OCI-LY3 (cell line): ENCODE measurements at regions not wholly inside any gene's neighbourhood (a gene's known extent, or its start where the extent isn't known, plus 50 kb on each side); places are given as distances from the start of the nearest gene placed in this dataset.
"Not testable (repeated sequence)": the region's sequence is repeated elsewhere in the genome, so short reads cannot be mapped to it uniquely, and the experiment has no call there.

Experiments used
- H2AFZ ChIP-seq: fragments of 200-600, 300-600 bp; shearing (Covaris generic); 2 replicates; pipeline ENCODE4 v1.6.0; 2014; ENCODE audit warnings: antibody characterized with exemption, low read depth, low read length
- H3K27ac ChIP-seq: fragments of 200-600, 300-600 bp; sonication (generic); 2 replicates; pipeline ENCODE4 v1.5.1; 2014; ENCODE audit warnings: mild to moderate bottlenecking, low read length, moderate library complexity, mixed read lengths
- H3K27me3 ChIP-seq: fragments of 200-600, 300-600 bp; sonication (generic); 2 replicates; pipeline ENCODE4 v1.6.1; 2014; ENCODE audit warnings: low read depth, low read length, mixed read lengths
- H3K36me3 ChIP-seq: fragments of 200-600, 300-600 bp; sonication (generic); replicated peaks from 2 replicates; pipeline ENCODE3; 2014; ENCODE audit warnings: low read depth, low read length, mixed read lengths
- H3K4me1 ChIP-seq: fragments of 300-600, 200-600 bp; sonication (generic); 2 replicates; pipeline ENCODE4 v1.6.1; 2014; ENCODE audit warnings: low read length, mixed read lengths
- H3K4me2 ChIP-seq: fragments of 200-600, 300-600 bp; sonication (generic); 2 replicates; pipeline ENCODE4 v1.6.1; 2014; ENCODE audit warnings: low read length, mixed read lengths
- H3K4me3 ChIP-seq: fragments of 300-600, 200-600 bp; sonication (generic); 2 replicates; pipeline ENCODE4 v1.5.1; 2014; ENCODE audit warnings: antibody characterized with exemption, mild to moderate bottlenecking, low read length, moderate library complexity
- H3K79me2 ChIP-seq: fragments of 300-600, 200-600 bp; shearing (Covaris generic); 2 replicates; pipeline ENCODE4 v1.6.1; 2014; ENCODE audit warnings: mild to moderate bottlenecking, low read length, mixed read lengths
- H3K9ac ChIP-seq: fragments of 300-600, 200-600 bp; shearing (Covaris generic); 2 replicates; pipeline ENCODE4 v1.6.0; 2014; ENCODE audit warnings: mild to moderate bottlenecking, low read length, moderate library complexity
- H3K9me3 ChIP-seq: fragments of 200-600, 300-600 bp; shearing (Covaris generic); 2 replicates; pipeline ENCODE4 v1.6.1; 2014; ENCODE audit warnings: low read length, mixed read lengths; ENCODE audit not compliant: insufficient read depth
- H4K20me1 ChIP-seq: fragments of 200-600, 300-600 bp; sonication (generic); 2 replicates; pipeline ENCODE4 v1.6.1; 2016; ENCODE audit warnings: low read length, mixed read lengths; ENCODE audit not compliant: insufficient read depth
- CTCF ChIP-seq: fragments of 200-600, 300-600 bp; sonication (generic); IDR thresholded peaks from 2 replicates; pipeline ENCODE4 v1.5.1; 2014; ENCODE audit warnings: antibody characterized with exemption, low read length, low read depth
- EZH2phosphoT487 ChIP-seq: fragments of 200-600 bp; shearing (Covaris generic); IDR thresholded peaks from 2 replicates; pipeline ENCODE4 v1.6.1; 2018; ENCODE audit warnings: antibody characterized with exemption, mixed run types, low read depth

GRCh38 chr13:44147648-44148047, 226.0 kb upstream of the SERP2 start:
- no peak overlapping the region for H2AFZ ChIP-seq
- no peaks in the 10 kb centered on the region for H3K9me3 ChIP-seq
- H3K27ac ChIP-seq = no peak overlapping the region
- H3K4me1 ChIP-seq = peaks cover under 1% of the 10 kb centered on the region; the same call in 1 of the 2 replicates
- H3K79me2 ChIP-seq = no peaks in the 10 kb centered on the region
- peaks cover 43% of the 10 kb centered on the region for H3K27me3 ChIP-seq
- H3K9ac ChIP-seq = no peak overlapping the region
- H3K4me3 ChIP-seq = no peak overlapping the region
- H4K20me1 ChIP-seq = no peaks in the 10 kb centered on the region
- TF ChIP-seq CTCF (no peak), EZH2phosphoT487 (no peak)
- H3K4me2 ChIP-seq = no peak overlapping the region
- no peaks in the 10 kb centered on the region for H3K36me3 ChIP-seq

- H3K9ac ChIP-seq = no peak overlapping the region
- no peak for TF ChIP-seq CTCF
- no peak for TF ChIP-seq EZH2phosphoT487
- H3K4me2 ChIP-seq = no peak overlapping the region
- no peaks in the 10 kb centered on the region for H3K9me3 ChIP-seq
- no peaks in the 10 kb centered on the region for H3K79me2 ChIP-seq
- H3K27ac ChIP-seq = no peak overlapping the region
- H2AFZ ChIP-seq = no peak overlapping the region
- no peaks in the 10 kb centered on the region for H4K20me1 ChIP-seq
- peaks cover 36% of the 10 kb centered on the region for H3K27me3 ChIP-seq
- H3K4me1 ChIP-seq = no peaks in the 10 kb centered on the region
- no peaks in the 10 kb centered on the region for H3K36me3 ChIP-seq
- H3K4me3 ChIP-seq = no peak overlapping the region
Observed at GRCh38 chr13:44148159-44148914, 225.3 kb upstream of the SERP2 start.

- not testable (repeated sequence) for H2AFZ ChIP-seq, H3K27ac ChIP-seq, H3K4me1 ChIP-seq, H3K4me2 ChIP-seq, H3K79me2 ChIP-seq, H3K9ac ChIP-seq, H3K4me3 ChIP-seq, H3K9me3 ChIP-seq, H4K20me1 ChIP-seq, H3K36me3 ChIP-seq
- peaks cover 29% of the 10 kb centered on the region for H3K27me3 ChIP-seq
Observed at GRCh38 chr13:44149231-44149630, 224.4 kb upstream of the SERP2 start.

- no peaks in the 10 kb centered on the region for H4K20me1 ChIP-seq
- no peak overlapping the region for H3K4me3 ChIP-seq
- no peak overlapping the region for H3K9ac ChIP-seq
- H3K4me1 ChIP-seq = no peaks in the 10 kb centered on the region
- no peaks in the 10 kb centered on the region for H3K36me3 ChIP-seq
- no peak overlapping the region for H3K27ac ChIP-seq
- H3K27me3 ChIP-seq = peaks cover 24% of the 10 kb centered on the region
- no peak overlapping the region for H2AFZ ChIP-seq
- H3K79me2 ChIP-seq = no peaks in the 10 kb centered on the region
- no peaks in the 10 kb centered on the region for H3K9me3 ChIP-seq
- H3K4me2 ChIP-seq = no peak overlapping the region
- no peak for TF ChIP-seq CTCF
- TF ChIP-seq EZH2phosphoT487 = no peak
Observed at GRCh38 chr13:44149821-44150220, 223.8 kb upstream of the SERP2 start.
